ENCODE measurements at regions not wholly inside any gene's neighbourhood (a gene's known extent, or its start where the extent isn't known, plus 50 kb on each side); places are given as distances from the start of the nearest gene placed in this dataset.

- TF ChIP-seq, protein P1, sequence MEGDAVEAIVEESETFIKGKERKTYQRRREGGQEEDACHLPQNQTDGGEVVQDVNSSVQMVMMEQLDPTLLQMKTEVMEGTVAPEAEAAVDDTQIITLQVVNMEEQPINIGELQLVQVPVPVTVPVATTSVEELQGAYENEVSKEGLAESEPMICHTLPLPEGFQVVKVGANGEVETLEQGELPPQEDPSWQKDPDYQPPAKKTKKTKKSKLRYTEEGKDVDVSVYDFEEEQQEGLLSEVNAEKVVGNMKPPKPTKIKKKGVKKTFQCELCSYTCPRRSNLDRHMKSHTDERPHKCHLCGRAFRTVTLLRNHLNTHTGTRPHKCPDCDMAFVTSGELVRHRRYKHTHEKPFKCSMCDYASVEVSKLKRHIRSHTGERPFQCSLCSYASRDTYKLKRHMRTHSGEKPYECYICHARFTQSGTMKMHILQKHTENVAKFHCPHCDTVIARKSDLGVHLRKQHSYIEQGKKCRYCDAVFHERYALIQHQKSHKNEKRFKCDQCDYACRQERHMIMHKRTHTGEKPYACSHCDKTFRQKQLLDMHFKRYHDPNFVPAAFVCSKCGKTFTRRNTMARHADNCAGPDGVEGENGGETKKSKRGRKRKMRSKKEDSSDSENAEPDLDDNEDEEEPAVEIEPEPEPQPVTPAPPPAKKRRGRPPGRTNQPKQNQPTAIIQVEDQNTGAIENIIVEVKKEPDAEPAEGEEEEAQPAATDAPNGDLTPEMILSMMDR (IDR thresholded peaks at IDR 0.05; ENCODE audit: insufficient read depth, missing control alignments) = no peak
- DNase-seq (ENCODE audit: insufficient read length, low spot score) = no peak
- no peak for FAIRE-seq
These were observed 752.3 kb upstream of the ADAMTS5 start for GRCh38 chr21:27719226-27719625.

DNA sequence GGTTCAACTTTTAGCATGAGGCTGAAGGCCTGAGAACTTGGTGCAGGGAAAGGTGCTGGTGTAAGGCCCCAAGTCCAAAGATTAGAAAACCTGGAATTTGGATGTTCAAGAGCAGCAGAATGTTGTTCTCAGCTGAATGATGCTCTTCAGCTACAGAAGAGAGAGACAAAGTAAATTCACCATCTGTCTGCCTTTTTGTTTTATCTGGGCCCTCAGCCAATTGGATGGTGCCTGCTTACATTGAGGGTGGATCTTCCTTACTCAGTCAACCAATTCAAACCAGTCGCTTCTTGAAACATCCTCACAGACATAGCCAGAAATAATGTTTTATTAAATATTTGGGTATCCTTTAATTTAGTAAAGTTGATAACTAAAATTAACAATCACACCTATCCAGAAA lies 748.2 kb upstream of the ADAMTS5 start:
- TF ChIP-seq, protein P1 (IDR thresholded peaks at IDR 0.05; ENCODE audit: insufficient read depth, missing control alignments) = no peak
- no peak for DNase-seq (ENCODE audit: insufficient read length, low spot score)
- FAIRE-seq = no peak

DNA sequence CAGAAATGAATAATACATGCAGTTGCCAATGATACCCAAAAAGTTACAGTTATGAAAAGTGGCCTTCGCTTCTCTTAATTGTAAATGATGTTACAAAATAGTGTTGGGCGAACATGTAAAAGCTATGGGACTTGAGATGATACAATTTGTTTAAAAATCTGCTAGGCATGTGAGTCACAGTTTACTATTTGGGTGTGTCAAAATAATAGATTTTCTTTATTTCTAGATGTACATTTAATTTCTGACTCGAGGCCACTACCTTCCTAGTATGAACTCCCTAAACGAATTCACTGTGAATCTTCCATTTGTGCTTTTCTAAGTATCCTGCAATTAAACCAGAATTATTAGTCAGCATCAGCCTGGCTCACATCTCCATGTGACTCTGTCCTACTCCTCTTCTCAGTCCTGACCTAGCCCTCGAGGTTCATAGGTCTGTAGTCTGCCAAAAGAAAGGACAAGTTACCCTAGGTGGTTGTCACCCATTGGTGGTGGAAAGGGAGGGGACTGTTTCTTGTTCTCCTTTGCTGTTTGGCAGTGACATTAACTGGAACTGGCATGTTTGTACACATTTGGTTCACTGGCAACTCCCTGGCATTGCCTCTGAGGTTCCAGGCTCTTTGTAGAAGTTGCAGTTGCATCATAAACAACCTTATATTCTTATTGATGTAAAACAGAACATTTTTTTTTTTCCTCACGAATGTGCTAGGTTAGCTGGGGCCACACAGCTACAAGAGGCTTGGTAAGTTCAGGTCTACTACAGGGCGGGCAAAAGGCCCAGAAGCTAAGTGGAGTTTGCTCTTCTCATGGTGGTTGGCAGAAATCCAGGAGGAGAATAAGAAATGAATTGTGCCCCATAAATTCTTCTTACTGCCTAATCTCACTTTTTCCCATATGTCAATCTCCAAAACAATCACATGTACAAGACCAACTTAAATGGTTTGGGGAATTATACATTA lies 746.5 kb upstream of the ADAMTS5 start:
- FAIRE-seq (no peak), DNase-seq (ENCODE audit: insufficient read length, low spot score) (no peak)
- TF ChIP-seq, protein P1 (IDR thresholded peaks at IDR 0.05; ENCODE audit: insufficient read depth, missing control alignments) = no peak

GRCh38 chr21:27704567-27705166 lies 737.8 kb upstream of the ADAMTS5 start:
- no peak for FAIRE-seq
- TF ChIP-seq, protein P1 (IDR thresholded peaks at IDR 0.05; ENCODE audit: insufficient read depth, missing control alignments) = no peak

DNA sequence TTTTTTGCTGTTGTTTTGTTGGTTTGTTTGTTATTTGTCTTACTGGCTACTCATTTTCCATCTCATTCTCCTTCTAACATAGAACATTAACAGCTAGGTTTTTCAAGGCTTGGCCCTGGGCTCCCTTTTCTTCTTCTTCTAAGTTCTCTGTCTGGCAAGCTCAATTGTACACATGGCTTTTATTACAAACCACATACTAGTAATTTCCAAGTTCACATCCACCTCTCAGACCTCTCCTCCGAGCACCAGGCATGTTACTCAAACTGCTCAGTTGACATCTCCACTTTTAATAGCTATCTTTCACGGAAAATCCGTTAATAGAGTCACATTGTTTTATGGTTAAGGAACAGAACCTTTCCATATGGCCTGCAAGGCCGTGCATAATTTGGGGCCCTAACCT lies 736.9 kb upstream of the ADAMTS5 start:
- TF ChIP-seq, protein P1 (IDR thresholded peaks at IDR 0.05; ENCODE audit: insufficient read depth, missing control alignments) = no peak
- DNase-seq (ENCODE audit: insufficient read length, low spot score) = no peak
- FAIRE-seq = no peak

More at GRCh38 chr21:27704567-27705166, 737.8 kb upstream of the ADAMTS5 start:
- DNase-seq (ENCODE audit: insufficient read length, low spot score) = no peak

- FAIRE-seq = peak; percentile 89
- DNase-seq (ENCODE audit: insufficient read length, low spot score) = peak; percentile 14
- TF ChIP-seq, protein P1 (IDR thresholded peaks at IDR 0.05; ENCODE audit: insufficient read depth, missing control alignments) = peak; percentile 95
These were observed 734.2 kb upstream of the ADAMTS5 start for GRCh38 chr21:27700974-27701614.

All from D721Med (cell line).